GM19035 (cell line): ENCODE measurements at regions not wholly inside any gene's neighbourhood (a gene's known extent, or its start where the extent isn't known, plus 50 kb on each side); places are given as distances from the start of the nearest gene placed in this dataset.
"Not testable (repeated sequence)": the region's sequence is repeated elsewhere in the genome, so short reads cannot be mapped to it uniquely, and the experiment has no call there.

Source experiments
- ATAC-seq: cut with Tn5 transposase; IDR thresholded peaks from one replicate; pipeline ENCODE4 v1.9.1; 2021; ENCODE audit not compliant: unreplicated experiment

DNA sequence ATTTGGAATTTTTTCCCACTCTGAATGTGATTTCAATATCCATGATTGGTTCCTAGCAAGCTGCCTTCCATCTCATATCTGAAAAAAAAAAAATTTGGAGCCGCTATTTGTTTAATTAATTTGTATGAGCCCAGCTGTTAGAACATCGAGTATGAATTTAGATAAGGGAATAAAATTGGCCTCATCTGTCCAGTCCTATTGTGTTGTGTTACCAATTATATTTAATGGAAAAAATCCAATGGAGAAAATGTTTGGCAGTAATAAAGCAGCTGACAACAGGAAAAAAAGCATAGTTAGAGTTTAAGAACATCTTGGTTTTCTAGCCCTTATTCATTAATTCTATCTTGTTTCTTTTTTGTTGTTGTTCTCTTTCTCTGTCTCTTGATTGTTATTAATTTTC is 735.6 kb upstream of the RIOK2 start:
- no peak for ATAC-seq

DNA sequence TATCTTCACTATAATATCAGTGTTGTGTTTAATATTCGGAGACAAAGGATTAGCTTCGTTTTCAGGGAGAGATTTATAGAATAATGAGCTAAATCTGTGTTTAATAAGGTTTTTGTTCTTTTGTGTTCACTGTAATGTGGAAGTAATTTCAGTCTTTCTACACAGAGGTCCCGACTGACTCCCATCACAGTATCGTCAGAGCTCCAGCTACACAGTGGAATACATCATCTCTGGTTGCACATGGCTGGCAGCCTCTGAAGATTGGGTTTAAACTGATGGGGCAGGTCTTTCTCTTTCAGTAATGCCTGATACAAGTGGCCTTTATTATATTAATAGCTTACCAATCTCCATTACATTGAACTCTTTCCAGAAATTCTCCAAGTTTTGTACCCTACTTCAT is 736.7 kb upstream of the RIOK2 start:
- ATAC-seq, result no peak

DNA sequence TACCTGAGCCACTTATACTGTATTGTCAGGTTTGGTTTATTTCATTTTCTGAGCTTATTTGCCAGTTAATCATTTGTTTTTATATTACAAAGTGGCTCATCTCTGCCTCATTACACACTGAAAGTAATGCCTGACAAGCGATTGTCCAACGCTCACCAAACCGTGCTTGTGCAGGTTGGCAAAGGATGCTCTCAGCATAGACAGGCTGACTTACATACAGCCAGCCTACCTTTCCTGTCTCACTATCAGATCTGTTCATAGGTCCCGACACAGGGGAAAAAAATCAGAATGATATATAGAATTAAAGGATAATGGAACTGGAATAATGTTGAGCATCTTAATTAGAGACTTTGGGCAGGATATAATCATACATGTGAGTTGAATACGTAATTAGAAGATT is 739.7 kb upstream of the RIOK2 start:
- ATAC-seq, result no peak

DNA sequence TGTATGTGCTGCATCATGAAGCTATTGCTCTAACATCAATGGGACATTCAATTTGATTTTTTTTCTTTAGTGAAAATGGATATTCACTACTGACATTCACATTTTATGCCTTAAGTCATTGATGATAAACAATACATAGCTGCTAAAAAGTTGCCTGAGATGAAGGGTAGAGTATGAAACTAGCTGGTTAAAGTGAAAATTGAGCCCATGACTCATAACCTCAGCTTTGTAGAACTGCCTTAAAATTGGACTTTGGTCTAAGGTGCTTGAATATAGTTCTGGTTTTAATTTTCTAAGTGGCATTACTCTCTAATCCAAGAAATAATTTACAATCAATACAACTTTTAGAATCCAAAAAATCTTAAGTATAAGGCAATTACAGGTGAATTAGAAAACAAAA is 740.4 kb upstream of the RIOK2 start:
- peak; percentile 49 for ATAC-seq

DNA sequence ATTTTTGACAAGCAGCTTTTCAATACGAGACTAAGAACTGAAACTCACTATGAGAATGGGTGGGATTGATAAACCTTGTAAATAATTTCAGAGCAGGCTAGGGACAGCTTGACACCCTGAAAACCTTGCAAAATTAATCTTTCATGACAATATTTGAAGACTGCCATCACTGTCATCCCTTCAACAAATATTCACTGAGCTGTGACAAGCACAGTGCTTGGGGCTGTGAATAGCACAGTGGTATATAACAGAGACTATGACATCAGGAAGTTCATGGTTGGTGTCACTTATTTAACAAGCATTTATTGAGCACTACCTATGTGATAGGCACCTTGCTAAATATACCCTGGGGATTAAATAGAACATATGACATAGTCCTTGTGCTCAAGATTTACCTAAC is 741.0 kb upstream of the RIOK2 start:
- ATAC-seq, result no peak

DNA sequence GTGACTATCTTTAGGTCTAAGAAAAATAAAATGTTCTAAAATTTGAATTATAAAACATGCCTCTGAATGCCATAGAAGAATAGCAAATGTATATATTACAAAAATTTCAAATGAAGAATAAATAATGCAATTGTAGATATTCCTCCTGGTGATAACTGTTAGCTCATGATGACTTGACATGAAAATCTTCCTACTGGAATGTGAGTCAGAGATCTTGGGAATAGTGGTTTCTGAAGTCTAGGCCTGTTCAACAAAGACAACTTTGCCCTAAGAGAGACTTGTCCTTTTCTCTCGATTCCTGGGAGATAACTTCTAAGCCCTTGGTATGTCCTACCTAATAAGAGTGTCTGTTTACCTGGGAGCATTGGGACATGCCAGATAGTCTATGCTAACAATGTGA is 746.3 kb upstream of the RIOK2 start:
- no peak for ATAC-seq

DNA sequence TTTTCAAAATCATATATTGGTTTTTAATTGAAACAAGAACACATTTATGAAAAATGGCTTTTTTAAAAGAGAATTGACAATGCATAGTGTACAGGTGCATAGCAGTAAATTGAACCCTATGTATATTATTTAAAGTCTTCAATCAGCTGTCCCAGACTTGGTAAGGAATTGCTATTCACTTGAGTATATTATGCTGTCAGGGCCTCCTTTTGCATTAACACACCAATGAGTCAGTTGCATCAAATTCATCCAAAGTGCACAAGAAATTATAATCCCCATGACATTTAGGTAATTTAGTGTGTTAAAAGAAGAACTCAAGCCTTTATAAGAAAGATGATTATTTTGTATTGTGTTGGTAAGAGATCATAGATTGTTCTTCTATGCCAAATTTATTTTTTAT is 748.8 kb upstream of the RIOK2 start:
- ATAC-seq, result no peak

DNA sequence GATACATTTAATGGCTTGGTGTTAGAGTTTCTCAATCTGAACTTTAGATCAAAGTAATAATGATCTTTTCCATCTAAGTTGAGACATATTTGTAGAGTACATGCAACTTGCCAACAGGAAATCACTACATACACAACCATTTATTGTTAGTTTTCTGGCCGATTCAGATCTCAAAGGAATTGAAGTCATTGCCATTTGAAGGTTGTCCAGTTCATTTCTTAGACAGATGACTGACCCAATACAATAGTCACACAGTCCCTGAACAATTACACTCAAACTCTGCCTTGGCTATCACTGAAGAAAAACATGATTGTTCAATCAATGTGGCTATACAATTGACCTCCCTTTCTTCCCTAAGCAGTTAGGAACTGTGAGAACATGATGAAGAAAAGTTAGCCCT is 753.2 kb upstream of the RIOK2 start:
- ATAC-seq, result no peak

DNA sequence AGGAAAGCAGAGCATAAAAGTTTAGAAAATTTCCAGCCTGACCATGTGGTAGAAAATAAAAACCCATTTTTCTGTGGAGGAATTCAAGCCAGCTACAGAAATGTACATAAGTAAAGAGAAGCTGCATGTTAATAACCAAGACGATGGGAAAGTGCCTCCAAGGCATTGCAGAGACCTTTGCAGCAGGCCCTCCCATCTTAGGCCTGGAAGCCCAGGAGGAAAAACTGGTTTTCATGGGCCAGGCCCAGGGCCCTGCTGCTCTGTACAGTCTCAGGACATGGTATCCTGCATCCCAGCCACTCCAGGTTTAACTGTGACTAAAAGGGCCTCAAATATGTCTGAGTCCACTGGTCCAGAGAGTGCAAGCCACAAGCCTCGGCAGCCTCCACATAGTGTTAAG is 754.8 kb upstream of the RIOK2 start:
- no peak for ATAC-seq

DNA sequence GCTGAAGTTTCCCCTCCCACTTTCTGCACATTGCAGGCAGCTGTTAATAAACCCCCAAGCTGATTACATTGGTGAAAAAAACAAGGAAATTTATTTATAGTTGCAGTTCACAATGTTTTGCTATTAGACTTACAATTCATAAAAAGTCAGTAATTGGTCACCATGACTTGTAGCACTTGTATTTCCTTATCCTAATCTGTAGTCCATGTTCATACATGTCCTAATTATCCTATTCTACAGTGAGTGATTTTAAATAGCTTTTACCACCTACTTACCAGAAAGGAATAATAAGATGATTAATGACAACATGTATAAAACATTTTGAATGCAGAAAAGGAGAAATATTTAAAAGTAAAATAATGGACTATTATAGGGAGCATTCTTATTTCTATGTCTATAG is 760.0 kb upstream of the RIOK2 start:
- no peak for ATAC-seq

DNA sequence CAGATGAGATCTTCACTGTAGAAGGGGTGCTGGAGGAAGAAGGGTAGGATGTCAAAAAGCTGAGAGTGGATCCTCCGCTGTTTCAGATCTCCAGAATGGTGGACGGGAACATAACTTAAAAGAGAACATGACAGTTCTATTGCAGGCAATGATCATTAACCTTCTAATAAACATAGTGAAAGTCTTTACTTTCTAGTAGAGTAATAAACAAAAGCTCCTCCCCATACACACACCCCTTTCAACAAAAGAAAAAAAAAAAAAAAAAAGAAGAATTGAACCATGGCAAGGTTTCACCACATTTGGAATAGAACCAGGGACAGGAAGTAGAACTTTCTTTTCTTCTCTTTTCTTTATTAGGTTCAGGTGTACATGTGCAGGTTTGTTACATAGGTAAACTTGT is 768.1 kb upstream of the RIOK2 start:
- ATAC-seq, result no peak

DNA sequence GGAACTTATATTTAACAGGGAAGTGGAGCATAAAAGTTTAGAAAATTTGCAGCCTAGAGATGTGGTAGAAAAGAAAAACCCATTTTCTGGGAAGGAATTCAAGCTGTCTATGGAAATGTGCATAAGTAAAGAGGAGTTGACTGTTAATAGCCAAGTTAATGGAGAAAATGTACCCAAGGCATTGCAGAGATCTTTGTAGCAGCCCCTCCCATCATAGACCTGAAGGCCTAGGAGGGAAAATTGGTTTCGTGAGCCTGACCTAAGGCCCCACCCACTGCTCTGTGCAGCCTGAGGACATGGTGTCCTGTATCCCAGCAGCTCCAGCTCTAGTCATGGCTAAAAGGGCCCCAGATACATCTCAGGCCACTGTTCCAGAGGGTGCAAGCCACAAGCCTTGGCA is 772.4 kb upstream of the RIOK2 start:
- ATAC-seq, result no peak

DNA sequence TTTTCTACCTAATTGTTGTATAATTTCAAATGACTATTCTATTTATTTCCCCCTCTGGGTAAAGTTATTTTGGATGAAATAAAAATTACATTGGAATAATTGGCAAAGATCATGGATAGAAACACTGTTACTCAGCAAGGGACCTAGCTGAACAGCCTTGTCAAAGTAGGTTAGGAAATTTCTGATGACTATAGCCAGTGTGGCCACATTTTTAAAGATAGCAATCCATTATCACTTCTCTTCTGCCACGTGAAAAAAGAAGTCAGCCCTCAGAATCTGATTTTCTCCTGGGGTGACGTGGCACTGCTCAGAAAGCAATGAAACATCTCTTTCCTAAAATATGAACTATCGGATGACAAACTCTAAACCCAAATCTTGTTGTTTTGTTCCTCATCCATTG is 784.2 kb upstream of the RIOK2 start:
- no peak for ATAC-seq

DNA sequence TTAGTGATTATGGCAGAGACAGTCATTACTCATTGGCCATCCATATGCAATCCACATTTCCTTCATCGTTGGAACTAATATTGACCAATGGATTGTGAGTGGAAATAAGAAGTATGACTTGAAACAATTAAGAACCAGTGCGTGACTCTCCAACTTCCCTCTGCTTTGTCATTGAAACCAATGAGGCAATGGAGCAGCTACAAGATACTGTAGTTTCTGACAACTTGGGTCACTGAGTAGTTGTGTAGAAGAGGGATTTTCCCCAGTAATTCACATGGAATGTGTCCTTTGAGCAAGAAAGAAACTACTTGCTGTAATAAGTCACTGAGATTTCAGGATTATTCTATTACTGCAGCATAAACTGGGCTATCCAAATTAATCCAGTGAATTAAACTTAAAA is 785.3 kb upstream of the RIOK2 start:
- no peak for ATAC-seq

DNA sequence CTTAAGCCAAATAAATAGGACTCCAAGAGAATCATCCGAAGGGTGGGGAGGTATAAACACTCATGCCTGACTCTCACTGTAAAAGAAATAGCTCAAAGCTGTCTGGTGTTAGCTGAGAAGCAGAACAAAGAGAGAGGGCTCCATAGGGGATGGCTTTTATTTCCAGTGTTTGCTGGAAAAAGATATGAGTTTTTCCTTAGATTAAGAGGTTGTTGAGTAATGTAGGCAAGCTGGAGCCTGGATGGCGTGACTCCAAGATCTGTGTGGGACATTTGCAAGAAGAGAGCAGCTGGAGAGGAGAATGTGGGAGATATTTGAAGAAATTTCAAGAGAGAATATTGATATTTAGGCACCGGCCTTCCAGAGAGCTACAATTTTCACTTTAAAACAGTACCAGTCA is 793.7 kb upstream of the RGMB start:
- ATAC-seq, result no peak

DNA sequence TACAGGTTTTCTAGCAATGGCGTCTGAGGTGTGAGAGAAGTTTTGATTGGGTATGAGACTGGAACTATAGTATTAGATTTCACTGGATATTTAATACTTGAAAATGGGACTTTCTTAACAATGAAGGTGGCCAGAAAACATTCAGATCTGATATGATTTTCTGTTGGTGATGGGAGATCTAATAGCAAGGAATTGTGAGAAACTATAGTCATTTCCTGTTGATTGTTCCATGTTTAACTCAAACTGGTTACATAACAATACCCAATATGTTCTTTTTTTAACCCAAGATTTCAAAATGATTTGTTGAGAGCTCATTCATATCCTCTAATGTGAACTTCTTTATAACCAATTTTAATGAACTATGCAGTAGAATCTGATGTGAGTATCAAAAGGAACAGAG is 793.2 kb upstream of the RGMB start:
- ATAC-seq, result no peak

DNA sequence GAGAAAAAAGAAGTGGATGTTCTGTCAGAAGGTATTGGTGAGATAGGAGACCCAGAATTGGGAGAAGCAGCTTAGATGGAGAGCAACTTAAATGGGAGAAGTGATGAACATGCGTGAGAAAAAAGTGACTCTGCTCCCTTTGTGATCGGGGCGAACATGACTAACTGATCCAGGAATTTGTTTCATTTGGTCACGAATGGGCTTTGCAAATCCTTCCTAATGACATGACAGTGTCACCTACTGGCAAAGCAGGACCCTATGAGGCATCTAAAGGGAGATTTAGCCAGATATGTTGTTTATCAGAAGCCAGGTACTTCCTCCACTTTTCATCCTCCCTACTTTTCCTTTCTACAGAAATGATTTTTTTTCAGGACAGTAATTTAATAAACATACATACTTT is 787.4 kb upstream of the RGMB start:
- no peak for ATAC-seq

DNA sequence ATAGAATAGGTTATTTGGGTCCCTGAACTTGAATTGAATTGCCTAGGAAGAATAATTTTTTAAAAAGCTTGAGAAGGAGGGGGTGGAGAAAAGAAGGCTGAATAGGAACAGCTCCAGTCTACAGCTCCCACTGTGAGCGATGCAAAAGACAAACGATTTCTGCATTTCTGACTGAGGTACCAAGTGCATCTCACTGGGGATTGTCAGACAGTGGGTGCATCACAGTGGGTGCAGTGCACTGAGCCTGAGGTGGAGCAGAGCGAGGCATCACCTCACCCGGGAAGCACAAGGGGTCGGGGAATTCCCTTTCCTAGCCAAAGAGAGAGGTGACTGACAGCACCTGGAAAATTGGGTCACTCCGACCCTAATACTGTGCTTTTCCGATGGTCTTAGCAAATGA is 782.2 kb upstream of the RGMB start:
- no peak for ATAC-seq

DNA sequence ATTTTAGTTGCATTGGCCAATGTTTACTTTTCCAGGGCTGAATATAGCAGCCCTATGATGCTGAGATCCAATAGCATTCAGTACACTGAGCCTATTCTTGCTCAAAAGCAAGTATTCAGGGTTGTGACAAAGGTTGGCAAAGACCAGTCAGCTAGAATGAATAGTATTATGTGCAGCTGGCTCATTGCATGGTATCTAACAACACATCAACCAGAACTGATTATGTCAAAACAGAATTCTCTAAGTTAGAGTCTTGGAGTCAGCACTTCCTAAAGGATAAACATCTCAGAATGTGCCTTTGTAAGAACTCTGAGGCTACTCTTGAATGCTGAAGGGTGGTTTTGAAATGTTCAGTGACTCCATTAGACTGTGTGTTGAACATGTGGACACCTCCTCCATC is 774.5 kb upstream of the RGMB start:
- no peak for ATAC-seq

DNA sequence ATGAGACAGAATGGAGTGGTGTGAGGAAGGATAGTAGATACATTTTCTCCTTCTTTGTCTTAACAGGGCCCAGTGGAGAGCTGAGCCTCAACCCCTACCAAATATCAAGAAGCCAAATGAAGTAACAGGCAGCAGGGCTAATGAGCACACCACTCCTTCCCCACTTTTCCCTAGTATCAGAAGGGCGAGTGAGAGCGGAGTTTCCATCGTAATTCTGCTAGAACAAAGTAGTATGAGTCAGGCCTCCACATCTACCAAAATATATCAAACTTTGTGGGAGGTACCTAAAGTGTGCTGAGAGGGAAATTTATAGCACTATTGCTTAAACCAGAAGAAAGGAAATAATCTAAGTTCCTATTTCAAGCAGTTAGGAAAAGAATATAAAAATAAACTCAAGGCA is 769.0 kb upstream of the RGMB start:
- no peak for ATAC-seq

DNA sequence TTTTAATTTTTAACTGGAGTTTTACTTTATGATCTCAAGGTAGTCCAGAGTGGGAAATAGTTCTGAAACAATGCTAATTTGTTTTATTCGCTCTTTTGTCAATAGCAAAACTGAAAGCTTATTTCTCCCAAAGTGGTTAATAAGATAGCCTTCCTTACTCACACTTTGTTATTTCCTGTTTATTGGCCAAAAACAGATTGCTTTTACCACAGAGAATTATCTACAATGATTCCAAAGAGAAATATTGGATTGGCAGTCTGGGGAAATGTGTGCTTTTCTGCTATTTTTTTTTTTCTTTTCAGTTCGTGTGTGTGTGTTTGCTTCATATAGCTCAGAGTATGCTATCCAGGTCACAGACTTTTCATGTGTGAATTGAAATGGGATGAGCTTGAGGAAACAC is 756.7 kb upstream of the RGMB start:
- ATAC-seq, result no peak

DNA sequence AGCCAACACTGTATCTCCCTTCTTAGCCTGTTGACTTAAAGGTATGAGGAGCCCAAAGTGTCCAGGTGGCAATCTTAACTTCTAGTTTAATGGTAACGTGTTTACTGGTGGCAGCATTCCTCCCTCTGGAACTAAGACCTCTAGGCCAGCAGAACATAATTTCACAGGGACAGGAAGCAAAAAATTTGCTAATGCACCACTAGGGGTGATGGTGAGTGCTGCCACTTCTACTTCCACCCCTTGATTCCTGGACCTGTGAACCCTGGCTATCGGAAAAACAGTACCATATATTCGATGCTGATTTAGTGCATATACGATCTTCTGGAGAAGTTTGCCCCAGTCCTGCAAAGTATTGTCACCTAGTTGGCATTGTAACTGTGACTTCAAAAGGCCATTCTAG is 743.2 kb upstream of the RGMB start:
- not testable (repeated sequence) for ATAC-seq

DNA sequence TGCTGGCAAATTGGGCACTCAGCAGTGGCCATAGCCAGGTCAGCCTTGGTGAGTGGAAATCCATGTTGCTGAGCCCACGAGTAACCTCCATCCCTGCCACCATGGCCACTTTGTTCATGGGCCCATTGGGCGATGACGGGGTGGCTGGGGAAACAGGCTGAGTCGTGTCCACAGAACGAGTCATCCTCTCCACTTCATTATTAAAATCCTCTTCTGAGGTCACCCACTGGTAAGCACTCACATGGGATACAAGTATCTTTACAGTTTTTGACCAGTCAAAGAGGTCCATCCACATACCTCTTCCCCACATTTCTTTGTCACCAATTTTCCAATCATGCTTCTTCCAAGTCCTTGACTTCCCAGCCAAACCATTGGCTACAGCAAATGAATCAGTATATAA is 742.4 kb upstream of the RGMB start:
- ATAC-seq, result not testable (repeated sequence)

DNA sequence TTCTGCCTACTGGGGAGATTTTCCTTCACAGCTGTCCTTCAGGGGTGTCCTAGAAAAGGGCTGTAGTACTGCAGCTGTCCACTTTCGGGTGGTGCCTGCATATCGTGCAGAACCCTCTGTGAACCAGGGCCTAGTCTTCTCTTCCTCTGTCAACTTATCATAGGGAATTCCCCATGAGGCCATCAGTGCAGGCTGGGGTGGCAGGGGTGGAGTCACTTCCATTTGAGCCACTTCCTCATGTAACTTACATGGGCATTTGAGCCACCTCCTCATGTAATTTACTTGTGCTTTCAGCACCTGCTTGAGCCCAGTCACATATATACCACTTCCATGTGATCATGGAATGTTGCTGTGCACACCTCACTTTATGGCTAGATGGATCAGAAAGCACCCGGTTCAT is 742.0 kb upstream of the RGMB start:
- ATAC-seq, result no peak
